ENCODE measurements at regions not wholly inside any gene's neighbourhood (a gene's known extent, or its start where the extent isn't known, plus 50 kb on each side); places are given as distances from the start of the nearest gene placed in this dataset.
"Not testable (repeated sequence)": the region's sequence is repeated elsewhere in the genome, so short reads cannot be mapped to it uniquely, and the experiment has no call there.

- DNase-seq (ENCODE audit: low read depth) = no peak
Measured at GRCh38 chr3:43838009-43838758, 147.4 kb downstream of the ABHD5 start.

- no peak for DNase-seq (ENCODE audit: low read depth)
Measured at GRCh38 chr3:43838877-43839276, 148.1 kb downstream of the ABHD5 start.

- no peak for DNase-seq (ENCODE audit: low read depth)
Measured at GRCh38 chr3:43843386-43843785, 152.6 kb downstream of the ABHD5 start.

GRCh38 chr3:43844757-43845156 is 154.0 kb downstream of the ABHD5 start:
- no peak for DNase-seq (ENCODE audit: low read depth)

- DNase-seq (ENCODE audit: low read depth) = not testable (repeated sequence)
Measured at GRCh38 chr3:43845553-43845952, 154.8 kb downstream of the ABHD5 start.

GRCh38 chr3:43852066-43852465 is 161.3 kb downstream of the ABHD5 start:
- no peak for DNase-seq (ENCODE audit: low read depth)

GRCh38 chr3:43854283-43854682 is 163.5 kb downstream of the ABHD5 start:
- no peak for DNase-seq (ENCODE audit: low read depth)

GRCh38 chr3:43854916-43855315 is 164.2 kb downstream of the ABHD5 start:
- no peak for DNase-seq (ENCODE audit: low read depth)

GRCh38 chr3:43855674-43856299 is 165.0 kb downstream of the ABHD5 start:
- no peak for DNase-seq (ENCODE audit: low read depth)

- no peak for DNase-seq (ENCODE audit: low read depth)
Measured at GRCh38 chr3:43856351-43856750, 165.6 kb downstream of the ABHD5 start.

GRCh38 chr3:43856761-43857160 is 166.0 kb downstream of the ABHD5 start:
- no peak for DNase-seq (ENCODE audit: low read depth)

- DNase-seq (ENCODE audit: low read depth) = no peak
Measured at GRCh38 chr3:43857361-43858293, 166.9 kb downstream of the ABHD5 start.

GRCh38 chr3:43858294-43858701 is 167.6 kb downstream of the ABHD5 start:
- DNase-seq (ENCODE audit: low read depth) = no peak

GRCh38 chr3:43859766-43860165 is 169.0 kb downstream of the ABHD5 start:
- DNase-seq (ENCODE audit: low read depth) = no peak

GRCh38 chr3:43861635-43862034 is 170.9 kb downstream of the ABHD5 start:
- no peak for DNase-seq (ENCODE audit: low read depth)

- DNase-seq (ENCODE audit: low read depth) = no peak
Measured at GRCh38 chr3:43862470-43862869, 171.7 kb downstream of the ABHD5 start.

GRCh38 chr3:43862992-43863805 is 172.5 kb downstream of the ABHD5 start:
- DNase-seq (ENCODE audit: low read depth) = no peak

GRCh38 chr3:43863966-43864933 is 173.5 kb downstream of the ABHD5 start:
- DNase-seq (ENCODE audit: low read depth) = no peak

GRCh38 chr3:43865351-43865750 is 174.6 kb downstream of the ABHD5 start:
- DNase-seq (ENCODE audit: low read depth) = no peak

- DNase-seq (ENCODE audit: low read depth) = no peak
Measured at GRCh38 chr3:43865887-43866528, 175.3 kb downstream of the ABHD5 start.
